AG09309 (cell line): ENCODE measurements at regions not wholly inside any gene's neighbourhood (a gene's known extent, or its start where the extent isn't known, plus 50 kb on each side); places are given as distances from the start of the nearest gene placed in this dataset.

Experiments used
- DNase-seq: peaks from one replicate; pipeline ENCODE4 v3.0.0-alpha.2; 2010; ENCODE audit warnings: low read depth
- H3K4me3 ChIP-seq: 2 replicates; pipeline ENCODE4 v1.5.1; 2011; ENCODE audit warnings: mild to moderate bottlenecking, low read depth, low read length, moderate library complexity; ENCODE audit not compliant: control insufficient read depth
- TF ChIP-seq, protein P1 (sequence below): IDR thresholded peaks from 2 replicates; pipeline ENCODE4 v1.5.1; 2011; ENCODE audit warnings: mild to moderate bottlenecking, low read depth, low read length, inconsistent platforms; ENCODE audit not compliant: insufficient read depth, control insufficient read depth; ENCODE audit errors: missing control alignments

DNA sequence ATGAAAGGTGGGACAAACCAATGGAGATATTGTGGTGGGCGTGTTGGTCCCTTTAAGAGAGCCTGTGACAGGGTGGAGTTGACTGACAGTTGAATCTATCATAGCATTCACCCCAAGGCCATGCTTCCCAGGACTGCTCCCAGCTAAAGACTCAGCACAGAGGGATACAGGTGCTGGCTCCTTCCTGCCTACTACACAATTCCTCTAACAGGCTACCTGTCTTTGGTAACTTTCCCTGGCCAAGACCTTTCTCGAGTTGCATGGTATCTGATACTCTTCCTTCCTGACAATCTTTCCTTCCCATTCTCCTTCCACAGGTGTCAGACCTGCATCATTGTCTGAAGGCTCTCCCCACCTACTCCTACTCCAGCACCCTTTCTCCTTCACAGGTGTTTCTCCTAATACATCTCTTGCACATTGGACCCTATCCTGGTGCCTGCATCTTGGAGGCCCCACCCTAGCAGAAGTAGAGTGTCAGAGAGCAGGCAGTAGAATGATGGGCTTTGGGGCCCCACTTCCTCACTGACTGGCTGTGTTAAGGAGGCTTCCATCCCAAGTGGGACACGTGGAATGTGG is 120.7 kb upstream of the ALDH1B1 start:
- no peak overlapping the region for H3K4me3 ChIP-seq
- no peak for DNase-seq
- TF ChIP-seq, protein P1, sequence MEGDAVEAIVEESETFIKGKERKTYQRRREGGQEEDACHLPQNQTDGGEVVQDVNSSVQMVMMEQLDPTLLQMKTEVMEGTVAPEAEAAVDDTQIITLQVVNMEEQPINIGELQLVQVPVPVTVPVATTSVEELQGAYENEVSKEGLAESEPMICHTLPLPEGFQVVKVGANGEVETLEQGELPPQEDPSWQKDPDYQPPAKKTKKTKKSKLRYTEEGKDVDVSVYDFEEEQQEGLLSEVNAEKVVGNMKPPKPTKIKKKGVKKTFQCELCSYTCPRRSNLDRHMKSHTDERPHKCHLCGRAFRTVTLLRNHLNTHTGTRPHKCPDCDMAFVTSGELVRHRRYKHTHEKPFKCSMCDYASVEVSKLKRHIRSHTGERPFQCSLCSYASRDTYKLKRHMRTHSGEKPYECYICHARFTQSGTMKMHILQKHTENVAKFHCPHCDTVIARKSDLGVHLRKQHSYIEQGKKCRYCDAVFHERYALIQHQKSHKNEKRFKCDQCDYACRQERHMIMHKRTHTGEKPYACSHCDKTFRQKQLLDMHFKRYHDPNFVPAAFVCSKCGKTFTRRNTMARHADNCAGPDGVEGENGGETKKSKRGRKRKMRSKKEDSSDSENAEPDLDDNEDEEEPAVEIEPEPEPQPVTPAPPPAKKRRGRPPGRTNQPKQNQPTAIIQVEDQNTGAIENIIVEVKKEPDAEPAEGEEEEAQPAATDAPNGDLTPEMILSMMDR = no peak

DNA sequence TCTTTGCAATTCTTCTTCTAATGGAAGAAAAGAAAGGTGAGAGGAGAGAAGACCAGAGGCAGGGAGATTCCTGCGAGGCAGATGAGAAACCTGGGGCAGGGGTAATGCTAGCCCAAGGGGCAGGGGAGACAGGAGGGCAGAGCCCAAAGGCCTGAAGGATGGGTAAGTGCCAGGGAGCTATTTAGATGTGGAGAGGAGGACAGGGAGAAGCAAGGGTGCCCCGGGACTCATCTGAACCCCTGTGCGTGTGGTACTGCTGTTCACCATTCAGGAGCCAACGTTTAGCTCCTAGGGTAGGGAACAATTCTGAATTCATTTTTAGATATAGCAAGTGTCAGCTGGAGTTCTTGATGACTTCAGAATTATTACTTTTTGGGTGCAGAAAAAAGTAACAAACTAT is 122.7 kb upstream of the ALDH1B1 start:
- TF ChIP-seq, protein P1 = no peak
- no peak overlapping the region for H3K4me3 ChIP-seq
- no peak for DNase-seq

DNA sequence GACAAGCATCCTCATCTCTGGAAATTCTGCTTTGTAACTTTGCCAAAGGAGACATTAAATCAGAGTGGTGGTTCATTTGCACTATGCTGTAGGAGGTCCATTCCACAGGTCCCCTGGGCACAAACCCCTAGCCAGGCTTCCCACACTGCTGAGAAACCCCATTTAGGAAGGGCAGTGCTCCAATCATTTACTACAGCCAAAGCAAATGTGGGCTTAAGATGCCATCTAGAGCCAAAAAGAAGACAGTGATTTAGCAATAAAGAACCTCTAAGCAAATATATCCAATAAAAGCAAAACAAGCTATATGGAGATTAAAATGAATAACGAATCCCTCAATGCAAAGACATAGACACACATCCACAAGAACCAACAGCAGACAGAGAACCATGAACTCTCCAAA is 129.0 kb upstream of the ALDH1B1 start:
- TF ChIP-seq, protein P1 = peak; percentile 52
- H3K4me3 ChIP-seq = no peak overlapping the region
- no peak for DNase-seq

DNA sequence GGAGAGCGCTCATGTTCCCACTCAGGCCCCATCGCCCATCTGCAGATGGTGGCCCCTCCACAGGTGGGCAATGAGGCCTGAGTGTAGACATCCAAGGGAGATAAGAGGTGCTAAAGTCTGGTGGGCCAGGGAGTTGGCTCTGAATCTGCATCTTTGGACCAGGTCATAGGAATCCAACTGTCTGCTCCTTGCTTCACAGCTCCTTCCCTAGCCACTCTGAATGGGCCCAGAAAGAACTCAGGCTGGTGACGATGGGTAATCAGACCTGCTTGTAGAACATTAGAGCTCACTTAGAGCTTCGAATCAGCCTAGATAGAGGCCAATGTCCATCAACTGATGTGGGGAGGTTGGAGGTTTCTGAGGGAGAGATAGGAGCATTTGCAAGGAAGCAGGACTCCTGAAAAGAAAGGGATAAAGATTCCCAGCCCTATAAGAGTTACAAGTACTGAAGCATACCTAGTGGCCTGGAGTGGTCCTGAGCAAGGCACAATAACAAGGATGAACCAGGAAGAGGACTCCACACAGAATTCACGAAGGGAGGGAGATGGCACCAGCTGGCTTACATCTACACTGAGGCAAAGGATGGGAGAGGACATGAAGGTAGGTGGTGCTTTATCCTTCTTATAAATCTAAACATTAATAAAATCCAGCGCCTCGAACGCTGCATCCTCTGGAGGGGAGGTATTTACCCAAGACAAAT is 132.8 kb upstream of the ALDH1B1 start:
- DNase-seq = no peak
- no peak overlapping the region for H3K4me3 ChIP-seq
- TF ChIP-seq, protein P1 = no peak

DNA sequence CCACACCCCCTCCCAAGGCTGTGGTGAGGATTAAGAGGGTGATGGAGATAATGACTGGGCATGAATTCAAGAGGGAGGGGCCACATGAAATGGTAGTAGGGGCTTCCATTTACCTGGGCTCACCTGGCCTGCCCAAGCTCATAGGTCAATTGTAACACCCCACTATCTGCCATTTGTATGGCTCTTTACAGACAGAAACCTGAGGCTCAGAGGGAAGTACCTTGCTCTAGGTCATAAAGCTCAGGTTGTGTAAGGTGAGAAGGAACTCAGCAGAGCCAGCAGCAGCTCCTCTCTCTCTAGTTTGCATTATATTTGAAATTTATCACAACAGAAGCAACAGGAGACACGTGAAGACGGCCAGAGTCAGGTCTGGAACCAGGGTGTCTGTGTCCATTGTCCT is 133.4 kb upstream of the ALDH1B1 start:
- TF ChIP-seq, protein P1 = no peak
- H3K4me3 ChIP-seq = no peak overlapping the region
- no peak for DNase-seq

DNA sequence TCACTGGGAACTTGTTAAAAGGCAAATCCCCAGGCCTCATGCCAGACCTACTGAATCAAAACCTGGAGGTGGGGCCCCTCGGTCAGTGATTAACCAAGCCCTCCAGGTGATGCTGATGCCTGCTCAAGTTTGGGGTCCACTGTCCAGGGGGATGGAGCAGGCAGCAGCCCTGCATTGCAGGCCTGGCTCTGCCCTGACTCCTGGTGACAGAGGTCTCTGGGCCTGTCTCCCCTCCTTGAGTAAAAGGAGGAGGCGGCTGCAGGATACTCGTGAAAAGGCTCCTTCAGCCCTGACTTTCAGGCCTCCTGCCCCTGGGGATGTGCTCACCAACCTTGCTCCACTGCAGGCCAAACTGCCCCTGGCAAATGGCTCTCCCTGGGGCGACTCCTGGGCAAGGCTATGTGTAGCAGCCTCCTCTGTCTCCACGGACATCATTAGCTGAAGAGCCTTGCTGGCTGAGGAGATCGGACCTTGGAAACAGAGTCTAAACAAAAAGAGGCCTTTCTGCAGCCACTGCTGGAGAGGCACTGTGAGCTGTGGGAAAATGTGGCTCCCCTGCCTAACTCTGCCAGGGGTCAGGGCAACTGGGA is 134.8 kb upstream of the ALDH1B1 start:
- DNase-seq = no peak
- TF ChIP-seq, protein P1 = no peak
- H3K4me3 ChIP-seq = no peak overlapping the region
